HL-60 (cell line): ENCODE measurements at regions not wholly inside any gene's neighbourhood (a gene's known extent, or its start where the extent isn't known, plus 50 kb on each side); places are given as distances from the start of the nearest gene placed in this dataset.

ENCODE experiments used
- POLR2AphosphoS5 ChIP-seq: IDR thresholded peaks from 2 replicates; pipeline ENCODE4 v1.6.1; 2012; ENCODE audit warnings: low read depth
- TF ChIP-seq, protein P1 (sequence below): IDR thresholded peaks from one replicate; pipeline ENCODE4 v1.5.1; 2011; ENCODE audit warnings: low read length, control low read depth, inconsistent platforms; ENCODE audit not compliant: insufficient read depth
- TF ChIP-seq, protein P2 (sequence below): IDR thresholded peaks from 2 replicates; pipeline ENCODE4 v1.6.1; 2012; ENCODE audit warnings: low read depth; ENCODE audit not compliant: insufficient replicate concordance

DNA sequence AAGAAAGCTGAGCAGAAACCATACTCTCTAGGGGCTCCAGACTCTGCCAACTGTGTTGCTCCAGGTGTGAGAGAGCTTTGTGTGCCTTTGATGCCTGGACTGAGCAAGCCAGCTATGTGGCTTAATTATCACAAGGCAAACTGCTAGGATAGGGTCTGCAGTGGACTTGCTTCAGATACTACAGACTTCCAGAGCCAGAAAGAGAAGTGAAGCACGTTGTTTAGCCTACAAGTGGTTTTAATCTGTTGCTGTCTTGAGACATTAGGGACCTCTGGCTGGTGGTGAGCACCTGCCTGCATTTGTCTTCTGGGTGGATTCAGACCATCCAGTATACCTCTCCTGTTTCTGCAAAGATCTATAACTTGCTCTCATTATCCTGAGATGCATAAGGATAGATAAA lies 353.4 kb upstream of the PLXNA2 start:
- TF ChIP-seq, protein P1, sequence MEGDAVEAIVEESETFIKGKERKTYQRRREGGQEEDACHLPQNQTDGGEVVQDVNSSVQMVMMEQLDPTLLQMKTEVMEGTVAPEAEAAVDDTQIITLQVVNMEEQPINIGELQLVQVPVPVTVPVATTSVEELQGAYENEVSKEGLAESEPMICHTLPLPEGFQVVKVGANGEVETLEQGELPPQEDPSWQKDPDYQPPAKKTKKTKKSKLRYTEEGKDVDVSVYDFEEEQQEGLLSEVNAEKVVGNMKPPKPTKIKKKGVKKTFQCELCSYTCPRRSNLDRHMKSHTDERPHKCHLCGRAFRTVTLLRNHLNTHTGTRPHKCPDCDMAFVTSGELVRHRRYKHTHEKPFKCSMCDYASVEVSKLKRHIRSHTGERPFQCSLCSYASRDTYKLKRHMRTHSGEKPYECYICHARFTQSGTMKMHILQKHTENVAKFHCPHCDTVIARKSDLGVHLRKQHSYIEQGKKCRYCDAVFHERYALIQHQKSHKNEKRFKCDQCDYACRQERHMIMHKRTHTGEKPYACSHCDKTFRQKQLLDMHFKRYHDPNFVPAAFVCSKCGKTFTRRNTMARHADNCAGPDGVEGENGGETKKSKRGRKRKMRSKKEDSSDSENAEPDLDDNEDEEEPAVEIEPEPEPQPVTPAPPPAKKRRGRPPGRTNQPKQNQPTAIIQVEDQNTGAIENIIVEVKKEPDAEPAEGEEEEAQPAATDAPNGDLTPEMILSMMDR: no peak
- TF ChIP-seq POLR2AphosphoS5: no peak
- TF ChIP-seq, protein P2, sequence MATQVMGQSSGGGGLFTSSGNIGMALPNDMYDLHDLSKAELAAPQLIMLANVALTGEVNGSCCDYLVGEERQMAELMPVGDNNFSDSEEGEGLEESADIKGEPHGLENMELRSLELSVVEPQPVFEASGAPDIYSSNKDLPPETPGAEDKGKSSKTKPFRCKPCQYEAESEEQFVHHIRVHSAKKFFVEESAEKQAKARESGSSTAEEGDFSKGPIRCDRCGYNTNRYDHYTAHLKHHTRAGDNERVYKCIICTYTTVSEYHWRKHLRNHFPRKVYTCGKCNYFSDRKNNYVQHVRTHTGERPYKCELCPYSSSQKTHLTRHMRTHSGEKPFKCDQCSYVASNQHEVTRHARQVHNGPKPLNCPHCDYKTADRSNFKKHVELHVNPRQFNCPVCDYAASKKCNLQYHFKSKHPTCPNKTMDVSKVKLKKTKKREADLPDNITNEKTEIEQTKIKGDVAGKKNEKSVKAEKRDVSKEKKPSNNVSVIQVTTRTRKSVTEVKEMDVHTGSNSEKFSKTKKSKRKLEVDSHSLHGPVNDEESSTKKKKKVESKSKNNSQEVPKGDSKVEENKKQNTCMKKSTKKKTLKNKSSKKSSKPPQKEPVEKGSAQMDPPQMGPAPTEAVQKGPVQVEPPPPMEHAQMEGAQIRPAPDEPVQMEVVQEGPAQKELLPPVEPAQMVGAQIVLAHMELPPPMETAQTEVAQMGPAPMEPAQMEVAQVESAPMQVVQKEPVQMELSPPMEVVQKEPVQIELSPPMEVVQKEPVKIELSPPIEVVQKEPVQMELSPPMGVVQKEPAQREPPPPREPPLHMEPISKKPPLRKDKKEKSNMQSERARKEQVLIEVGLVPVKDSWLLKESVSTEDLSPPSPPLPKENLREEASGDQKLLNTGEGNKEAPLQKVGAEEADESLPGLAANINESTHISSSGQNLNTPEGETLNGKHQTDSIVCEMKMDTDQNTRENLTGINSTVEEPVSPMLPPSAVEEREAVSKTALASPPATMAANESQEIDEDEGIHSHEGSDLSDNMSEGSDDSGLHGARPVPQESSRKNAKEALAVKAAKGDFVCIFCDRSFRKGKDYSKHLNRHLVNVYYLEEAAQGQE: no peak
